Astrocyte (in vitro differentiated cells and primary cell): ENCODE measurements at regions not wholly inside any gene's neighbourhood (a gene's known extent, or its start where the extent isn't known, plus 50 kb on each side); places are given as distances from the start of the nearest gene placed in this dataset.

ENCODE experiments used
- DNase-seq: peaks from one replicate; pipeline ENCODE4 v3.0.0-alpha.2; 2010; ENCODE audit warnings: low read depth
- FAIRE-seq: peaks from 2 replicates; lab custom pipeline; 2011; peaks lifted over from hg19 to GRCh38; lab: Jason Lieb, UNC
- H2AFZ ChIP-seq: 2 replicates; pipeline ENCODE4 v1.6.0; 2012; ENCODE audit warnings: low read depth, low read length, inconsistent platforms
- H3K27ac ChIP-seq: 2 replicates; pipeline ENCODE4 v1.5.1; 2011; ENCODE audit warnings: low read depth, low read length, inconsistent platforms
- H3K27me3 ChIP-seq: 2 replicates; pipeline ENCODE4 v1.6.0; 2011; ENCODE audit warnings: low read length, inconsistent platforms; ENCODE audit not compliant: insufficient read depth
- H3K36me3 ChIP-seq: 2 replicates; pipeline ENCODE4 v1.5.1; 2011; ENCODE audit warnings: low read length, inconsistent platforms; ENCODE audit not compliant: insufficient read depth
- H3K4me1 ChIP-seq: 2 replicates; pipeline ENCODE4 v1.5.1; 2011; ENCODE audit warnings: low read length, inconsistent platforms; ENCODE audit not compliant: insufficient read depth
- H3K4me2 ChIP-seq: 2 replicates; pipeline ENCODE4 v1.6.0; 2012; ENCODE audit warnings: low read length, inconsistent platforms
- H3K4me3 ChIP-seq: 2 replicates; pipeline ENCODE4 v1.5.1; 2011; ENCODE audit warnings: low read depth, mild to moderate bottlenecking, low read length, inconsistent platforms; ENCODE audit not compliant: insufficient read depth
- H3K79me2 ChIP-seq: 2 replicates; pipeline ENCODE4 v1.6.0; 2012; ENCODE audit warnings: mild to moderate bottlenecking, low read length, inconsistent platforms; ENCODE audit not compliant: insufficient read depth
- H3K9ac ChIP-seq: 2 replicates; pipeline ENCODE4 v1.6.0; 2012; ENCODE audit warnings: mild to moderate bottlenecking, low read length, inconsistent platforms
- H3K9me3 ChIP-seq: 2 replicates; pipeline ENCODE4 v1.5.1; 2012; ENCODE audit warnings: low read depth, mild to moderate bottlenecking, low read length, inconsistent platforms; ENCODE audit not compliant: insufficient read depth
- H4K20me1 ChIP-seq: 2 replicates; pipeline ENCODE4 v1.6.0; 2012; ENCODE audit warnings: low read length, inconsistent platforms; ENCODE audit not compliant: insufficient read depth
- H3K27ac Mint-ChIP-seq: one replicate; pipeline ENCODE4 v1.8.0; 2021; ENCODE audit warnings: mild to moderate bottlenecking, mixed read lengths; ENCODE audit not compliant: unreplicated experiment
- H3K27me3 Mint-ChIP-seq: one replicate; pipeline ENCODE4 v1.8.0; 2021; ENCODE audit warnings: low read depth, mixed read lengths; ENCODE audit not compliant: unreplicated experiment
- H3K36me3 Mint-ChIP-seq: one replicate; pipeline ENCODE4 v1.8.0; 2021; ENCODE audit warnings: low read depth, mixed read lengths; ENCODE audit not compliant: unreplicated experiment
- H3K4me1 Mint-ChIP-seq: one replicate; pipeline ENCODE4 v1.8.0; 2021; ENCODE audit warnings: low read depth, mixed read lengths; ENCODE audit not compliant: unreplicated experiment
- H3K4me3 Mint-ChIP-seq: one replicate; pipeline ENCODE4 v1.8.0; 2021; ENCODE audit warnings: mild to moderate bottlenecking, moderate library complexity, mixed read lengths; ENCODE audit not compliant: unreplicated experiment
- H3K9me3 Mint-ChIP-seq: one replicate; pipeline ENCODE4 v1.8.0; 2021; ENCODE audit warnings: mild to moderate bottlenecking, mixed read lengths; ENCODE audit not compliant: unreplicated experiment
- CTCF ChIP-seq: IDR thresholded peaks from 2 replicates; pipeline ENCODE4 v1.5.1; 2011; ENCODE audit warnings: low read depth, mild to moderate bottlenecking, inconsistent platforms, low read length, moderate library complexity; ENCODE audit not compliant: insufficient read depth
- EZH2 ChIP-seq: IDR thresholded peaks from 2 replicates; pipeline ENCODE4 v1.6.1; 2012; ENCODE audit warnings: mild to moderate bottlenecking, low read length, inconsistent platforms; ENCODE audit not compliant: insufficient read depth

- peaks cover 9% of the 10 kb centered on the region for H3K9me3 Mint-ChIP-seq
- no peak overlapping the region for H2AFZ ChIP-seq
- peaks cover 5% of the 10 kb centered on the region for H3K4me1 ChIP-seq
- no peaks in the 10 kb centered on the region for H3K27me3 ChIP-seq
- no peak overlapping the region for H3K4me3 ChIP-seq
- peaks cover 8% of the 10 kb centered on the region for H3K9me3 ChIP-seq
- peaks cover 4% of the 10 kb centered on the region for H3K4me1 Mint-ChIP-seq
- H3K36me3 ChIP-seq: no peaks in the 10 kb centered on the region
- DNase-seq: no peak
- no peak for FAIRE-seq
- no peaks in the 10 kb centered on the region for H3K27me3 Mint-ChIP-seq
- TF ChIP-seq EZH2 (no peak), CTCF (no peak)
- H3K9ac ChIP-seq: no peak overlapping the region
- H3K4me3 Mint-ChIP-seq: no peak overlapping the region
- H3K36me3 Mint-ChIP-seq: peaks cover 4% of the 10 kb centered on the region
- no peak overlapping the region for H3K27ac ChIP-seq
- H3K79me2 ChIP-seq: no peaks in the 10 kb centered on the region
- no peak overlapping the region for H3K27ac Mint-ChIP-seq
- no peaks in the 10 kb centered on the region for H4K20me1 ChIP-seq
- H3K4me2 ChIP-seq: no peak overlapping the region
Measured at GRCh38 chr3:104903064-104903463, 463.6 kb upstream of the ALCAM start.

GRCh38 chr3:104906001-104906639 lies 460.6 kb upstream of the ALCAM start:
- Mint-ChIP-seq H3K4me3 (no peak overlapping the region), H3K4me1 (peaks cover 15% of the 10 kb centered on the region), H3K36me3 (peaks cover 4% of the 10 kb centered on the region), H3K27ac (no peak overlapping the region), H3K27me3 (no peaks in the 10 kb centered on the region), H3K9me3 (peaks cover 9% of the 10 kb centered on the region)
- Histone ChIP-seq H3K27me3 (no peaks in the 10 kb centered on the region), H3K9me3 (peaks cover 8% of the 10 kb centered on the region), H3K4me2 (no peak overlapping the region), H3K4me1 (peaks cover 20% of the 10 kb centered on the region), H3K36me3 (no peaks in the 10 kb centered on the region), H3K79me2 (no peaks in the 10 kb centered on the region), H3K27ac (no peak overlapping the region), H3K9ac (no peak overlapping the region), H4K20me1 (no peaks in the 10 kb centered on the region), H3K4me3 (no peak overlapping the region), H2AFZ (no peak overlapping the region)
- TF ChIP-seq CTCF (no peak), EZH2 (no peak)
- DNase-seq (no peak), FAIRE-seq (no peak)

GRCh38 chr3:104907507-104907906 lies 459.2 kb upstream of the ALCAM start:
- Histone ChIP-seq H3K4me3 (no peak overlapping the region), H3K79me2 (no peaks in the 10 kb centered on the region), H3K27me3 (no peaks in the 10 kb centered on the region), H3K9me3 (peaks cover 8% of the 10 kb centered on the region), H3K27ac (peak overlapping the region; percentile 88), H3K4me2 (no peak overlapping the region), H3K4me1 (peaks cover 20% of the 10 kb centered on the region), H3K9ac (no peak overlapping the region), H3K36me3 (no peaks in the 10 kb centered on the region), H2AFZ (no peak overlapping the region), H4K20me1 (no peaks in the 10 kb centered on the region)
- peaks cover 21% of the 10 kb centered on the region for H3K4me1 Mint-ChIP-seq
- no peak overlapping the region for H3K4me3 Mint-ChIP-seq
- H3K9me3 Mint-ChIP-seq: peaks cover 9% of the 10 kb centered on the region
- H3K27ac Mint-ChIP-seq: peak overlapping the region; percentile 84
- no peak for TF ChIP-seq EZH2
- no peak for TF ChIP-seq CTCF
- peaks cover 4% of the 10 kb centered on the region for H3K36me3 Mint-ChIP-seq
- DNase-seq: peak; percentile 78
- no peaks in the 10 kb centered on the region for H3K27me3 Mint-ChIP-seq
- peak; percentile 9 for FAIRE-seq
